ENCODE measurements at regions not wholly inside any gene's neighbourhood (a gene's known extent, or its start where the extent isn't known, plus 50 kb on each side); places are given as distances from the start of the nearest gene placed in this dataset.
"Not testable (repeated sequence)": the region's sequence is repeated elsewhere in the genome, so short reads cannot be mapped to it uniquely, and the experiment has no call there.

- no peak for DNase-seq
Observed at GRCh38 chr2:182598626-182599025, 117.4 kb upstream of the DNAJC10 start.

GRCh38 chr2:182605166-182605565 is 110.9 kb upstream of the DNAJC10 start:
- no peak for DNase-seq

GRCh38 chr2:182606728-182607681 is 109.1 kb upstream of the DNAJC10 start:
- no peak for DNase-seq

GRCh38 chr2:182608181-182608845 is 107.7 kb upstream of the DNAJC10 start:
- no peak for DNase-seq

- DNase-seq = not testable (repeated sequence)
Observed at GRCh38 chr2:182609005-182609404, 107.1 kb upstream of the DNAJC10 start.

- no peak for DNase-seq
Observed at GRCh38 chr2:182610231-182610630, 105.8 kb upstream of the DNAJC10 start.

- DNase-seq = no peak
Observed at GRCh38 chr2:182611009-182611408, 105.0 kb upstream of the DNAJC10 start.

GRCh38 chr2:182615036-182615435 is 101.0 kb upstream of the DNAJC10 start:
- no peak for DNase-seq

- DNase-seq = no peak
Observed at GRCh38 chr2:182616471-182617393, 99.3 kb upstream of the DNAJC10 start.

GRCh38 chr2:182618672-182619079 is 97.4 kb upstream of the DNAJC10 start:
- DNase-seq = no peak

GRCh38 chr2:182619276-182619675 is 96.8 kb upstream of the DNAJC10 start:
- no peak for DNase-seq

- no peak for DNase-seq
Observed at GRCh38 chr2:182621191-182621590, 94.9 kb upstream of the DNAJC10 start.

- no peak for DNase-seq
Observed at GRCh38 chr2:182621810-182622209, 94.2 kb upstream of the DNAJC10 start.

GRCh38 chr2:182622231-182622630 is 93.8 kb upstream of the DNAJC10 start:
- DNase-seq = no peak

GRCh38 chr2:182625814-182626213 is 90.2 kb upstream of the DNAJC10 start:
- no peak for DNase-seq

GRCh38 chr2:182628916-182629315 is 87.1 kb upstream of the DNAJC10 start:
- DNase-seq = no peak

GRCh38 chr2:182630207-182630606 is 85.8 kb upstream of the DNAJC10 start:
- no peak for DNase-seq

- no peak for DNase-seq
Observed at GRCh38 chr2:182631299-182631698, 84.8 kb upstream of the DNAJC10 start.

GRCh38 chr2:182634386-182634785 is 81.7 kb upstream of the DNAJC10 start:
- no peak for DNase-seq

- no peak for DNase-seq
Observed at GRCh38 chr2:182636699-182637098, 79.4 kb upstream of the DNAJC10 start.

- no peak for DNase-seq
Observed at GRCh38 chr2:182638667-182639066, 77.4 kb upstream of the DNAJC10 start.

- DNase-seq = no peak
Observed at GRCh38 chr2:182639971-182640370, 76.1 kb upstream of the DNAJC10 start.

GRCh38 chr2:182642328-182642727 is 73.7 kb upstream of the DNAJC10 start:
- peak; percentile 1 to 2 for DNase-seq
